ENCODE measurements at regions not wholly inside any gene's neighbourhood (a gene's known extent, or its start where the extent isn't known, plus 50 kb on each side); places are given as distances from the start of the nearest gene placed in this dataset.
A peak's percentile ranks its signal among the peaks of the same experiment; 100 is the strongest.
"Not testable (repeated sequence)": the region's sequence is repeated elsewhere in the genome, so short reads cannot be mapped to it uniquely, and the experiment has no call there.

DNA sequence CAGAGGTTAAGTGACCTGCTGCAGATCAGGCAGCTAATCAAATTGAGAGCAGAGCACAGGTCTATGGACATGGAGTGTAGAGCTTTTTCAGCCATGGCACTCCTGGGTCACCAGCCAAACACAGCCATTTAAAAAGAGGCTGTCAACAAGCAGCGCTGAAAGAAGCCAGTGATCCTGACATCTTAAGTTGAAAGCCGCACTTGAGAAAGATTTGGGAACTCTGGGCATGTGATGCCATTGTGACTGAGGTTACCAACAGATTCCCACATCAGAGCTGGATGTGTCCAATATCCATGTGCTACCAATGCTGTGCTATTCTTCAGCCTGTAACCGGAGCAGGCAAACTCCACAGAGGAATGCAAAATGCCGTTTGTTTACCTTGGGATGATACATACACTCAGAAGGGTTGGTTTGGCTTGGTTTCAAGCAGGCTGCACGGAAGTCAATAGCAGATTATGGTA lies 56.2 kb upstream of the ABLIM1 start:
- WGBS (ENCODE audit: low lambda C conversion rate, missing lambda C conversion rate) = 28% methylated on average over 5 of the region's 5 CpGs

DNA sequence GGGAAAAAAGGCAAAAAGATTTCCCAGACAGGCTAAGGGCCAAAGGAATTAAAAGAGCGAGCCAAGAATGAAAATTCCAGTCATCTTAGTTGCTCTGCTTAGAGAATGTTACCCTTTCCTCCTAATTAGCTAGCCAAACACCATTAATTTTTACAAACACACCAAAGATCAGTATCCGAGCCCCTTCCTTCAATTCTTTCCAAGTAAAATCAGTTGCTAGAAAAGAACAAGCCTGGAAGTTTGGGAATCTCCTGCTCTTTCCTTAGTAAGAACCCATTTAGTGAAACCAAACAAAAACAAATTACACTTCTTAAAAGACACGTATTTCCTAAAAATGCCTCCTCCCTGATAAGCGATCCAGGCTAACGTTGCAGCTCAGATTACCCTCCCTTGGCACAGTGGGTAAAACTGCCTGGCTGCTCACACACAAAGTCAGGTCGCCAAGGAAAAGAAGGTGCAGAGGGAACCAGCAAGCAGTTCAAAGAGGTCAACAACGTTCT lies 57.1 kb upstream of the ABLIM1 start:
- no peak for TF ChIP-seq EZH2phosphoT487 (IDR thresholded peaks at IDR 0.05; ENCODE audit: low read depth, severe bottlenecking, unreplicated experiment)
- no peak for TF ChIP-seq EZH2 (IDR thresholded peaks at IDR 0.05; ENCODE audit: borderline replicate concordance)
- TF ChIP-seq, protein P1, sequence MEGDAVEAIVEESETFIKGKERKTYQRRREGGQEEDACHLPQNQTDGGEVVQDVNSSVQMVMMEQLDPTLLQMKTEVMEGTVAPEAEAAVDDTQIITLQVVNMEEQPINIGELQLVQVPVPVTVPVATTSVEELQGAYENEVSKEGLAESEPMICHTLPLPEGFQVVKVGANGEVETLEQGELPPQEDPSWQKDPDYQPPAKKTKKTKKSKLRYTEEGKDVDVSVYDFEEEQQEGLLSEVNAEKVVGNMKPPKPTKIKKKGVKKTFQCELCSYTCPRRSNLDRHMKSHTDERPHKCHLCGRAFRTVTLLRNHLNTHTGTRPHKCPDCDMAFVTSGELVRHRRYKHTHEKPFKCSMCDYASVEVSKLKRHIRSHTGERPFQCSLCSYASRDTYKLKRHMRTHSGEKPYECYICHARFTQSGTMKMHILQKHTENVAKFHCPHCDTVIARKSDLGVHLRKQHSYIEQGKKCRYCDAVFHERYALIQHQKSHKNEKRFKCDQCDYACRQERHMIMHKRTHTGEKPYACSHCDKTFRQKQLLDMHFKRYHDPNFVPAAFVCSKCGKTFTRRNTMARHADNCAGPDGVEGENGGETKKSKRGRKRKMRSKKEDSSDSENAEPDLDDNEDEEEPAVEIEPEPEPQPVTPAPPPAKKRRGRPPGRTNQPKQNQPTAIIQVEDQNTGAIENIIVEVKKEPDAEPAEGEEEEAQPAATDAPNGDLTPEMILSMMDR (IDR thresholded peaks at IDR 0.05; ENCODE audit: poor library complexity) = no peak
- Histone ChIP-seq H3K27me3 (no peaks in the 10 kb centered on the region), H3K4me2 (no peak overlapping the region), H3K4me1 (ENCODE audit: insufficient read depth) (peaks cover 10% of the 10 kb centered on the region), H3K9me2 (replicated peaks; ENCODE audit: insufficient read depth) (no peaks in the 10 kb centered on the region), H3K4me3 (no peak overlapping the region), H3K36me3 (replicated peaks; ENCODE audit: insufficient read depth, low read depth) (no peaks in the 10 kb centered on the region), H3K9me3 (ENCODE audit: low read depth) (no peaks in the 10 kb centered on the region), H3K27ac (no peak overlapping the region), H3K79me2 (no peaks in the 10 kb centered on the region), H2AFZ (no peak overlapping the region), H4K20me1 (ENCODE audit: insufficient read depth, poor library complexity, severe bottlenecking) (no peaks in the 10 kb centered on the region)
- no peak for DNase-seq (ENCODE audit: low spot score)
- 63% methylated on average over 7 of the region's 7 CpGs for whole genome bisulfite sequencing (ENCODE audit: low lambda C conversion rate, missing lambda C conversion rate)

More for the DNA sequence above, 56.2 kb upstream of the ABLIM1 start:
- Histone ChIP-seq H3K4me2 (no peak overlapping the region), H3K36me3 (replicated peaks; ENCODE audit: insufficient read depth, low read depth) (no peaks in the 10 kb centered on the region), H3K9me3 (ENCODE audit: low read depth) (no peaks in the 10 kb centered on the region), H3K4me3 (no peak overlapping the region), H3K27ac (no peak overlapping the region), H3K27me3 (no peaks in the 10 kb centered on the region), H3K79me2 (no peaks in the 10 kb centered on the region), H3K9me2 (replicated peaks; ENCODE audit: insufficient read depth) (no peaks in the 10 kb centered on the region), H4K20me1 (ENCODE audit: insufficient read depth, poor library complexity, severe bottlenecking) (no peaks in the 10 kb centered on the region), H2AFZ (no peak overlapping the region), H3K4me1 (ENCODE audit: insufficient read depth) (peaks cover 10% of the 10 kb centered on the region)
- TF ChIP-seq, protein P1 (IDR thresholded peaks at IDR 0.05; ENCODE audit: poor library complexity) = no peak
- TF ChIP-seq EZH2 (IDR thresholded peaks at IDR 0.05; ENCODE audit: borderline replicate concordance) (no peak), EZH2phosphoT487 (IDR thresholded peaks at IDR 0.05; ENCODE audit: low read depth, severe bottlenecking, unreplicated experiment) (no peak)
- peak; percentile 66 for DNase-seq (ENCODE audit: low spot score)

DNA sequence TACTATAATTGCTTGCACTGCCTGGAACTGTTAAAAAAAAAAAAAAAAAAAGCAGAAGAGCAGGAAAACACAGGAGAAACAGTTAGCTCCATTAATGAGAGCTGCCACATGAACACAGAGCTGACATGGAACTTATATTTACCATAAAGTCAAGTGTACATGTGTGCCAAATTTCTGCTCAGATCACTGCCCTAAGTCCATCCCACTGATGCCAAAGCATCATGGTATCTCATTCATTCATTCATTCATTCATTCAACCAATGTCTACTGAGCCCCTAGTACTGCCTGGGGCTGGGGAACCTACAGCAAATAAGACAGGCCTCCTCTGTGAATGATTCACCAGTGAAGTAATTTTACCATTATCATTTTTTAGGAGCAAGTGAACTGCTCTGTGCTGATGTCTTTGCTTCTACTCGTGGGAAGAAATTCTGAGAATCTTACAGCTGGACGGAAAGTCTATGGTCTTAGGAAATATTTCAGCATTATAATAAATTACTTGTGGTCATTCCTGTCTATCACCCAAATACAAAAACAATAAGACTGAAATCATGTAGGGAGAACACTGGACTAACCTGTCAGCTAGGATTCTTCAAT lies 58.8 kb upstream of the ABLIM1 start:
- H3K27me3 ChIP-seq = no peaks in the 10 kb centered on the region
- DNase-seq (ENCODE audit: low spot score) = no peak
- no peaks in the 10 kb centered on the region for H3K79me2 ChIP-seq
- H3K4me2 ChIP-seq = no peak overlapping the region
- 81% methylated on average over 2 of the region's 2 CpGs for WGBS (ENCODE audit: low lambda C conversion rate, missing lambda C conversion rate)
- no peaks in the 10 kb centered on the region for H3K36me3 ChIP-seq (replicated peaks; ENCODE audit: insufficient read depth, low read depth)
- no peaks in the 10 kb centered on the region for H3K9me2 ChIP-seq (replicated peaks; ENCODE audit: insufficient read depth)
- H4K20me1 ChIP-seq (ENCODE audit: insufficient read depth, poor library complexity, severe bottlenecking) = no peaks in the 10 kb centered on the region
- TF ChIP-seq EZH2 (IDR thresholded peaks at IDR 0.05; ENCODE audit: borderline replicate concordance) (no peak), EZH2phosphoT487 (IDR thresholded peaks at IDR 0.05; ENCODE audit: low read depth, severe bottlenecking, unreplicated experiment) (no peak)
- TF ChIP-seq, protein P1 (IDR thresholded peaks at IDR 0.05; ENCODE audit: poor library complexity) = no peak
- H3K4me1 ChIP-seq (ENCODE audit: insufficient read depth) = peaks cover 10% of the 10 kb centered on the region
- H2AFZ ChIP-seq = no peak overlapping the region
- H3K4me3 ChIP-seq = no peak overlapping the region
- H3K27ac ChIP-seq = no peak overlapping the region
- no peaks in the 10 kb centered on the region for H3K9me3 ChIP-seq (ENCODE audit: low read depth)

DNA sequence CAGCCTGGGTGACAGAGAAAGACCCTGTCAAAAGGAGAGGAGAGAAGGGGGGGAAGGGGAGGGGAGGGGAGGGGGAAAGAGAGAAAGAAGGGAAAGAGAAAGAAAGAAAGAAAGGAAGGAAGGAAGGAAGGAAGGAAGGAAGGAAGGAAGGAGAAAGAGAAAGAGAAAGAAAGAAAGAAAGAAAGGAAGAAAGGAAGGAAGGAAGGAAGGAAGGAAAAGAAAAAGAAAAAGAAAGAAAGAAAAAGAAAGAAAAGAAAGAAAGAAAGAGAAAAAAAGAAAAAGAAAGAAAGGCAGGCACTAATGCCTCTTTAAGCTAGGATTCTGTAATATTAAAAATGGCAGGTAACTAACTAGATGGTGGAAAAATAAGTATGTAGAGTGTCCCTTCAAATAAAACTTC lies 59.8 kb upstream of the ABLIM1 start:
- H3K4me3 ChIP-seq; DNase-seq (ENCODE audit: low spot score); H3K9me3 ChIP-seq (ENCODE audit: low read depth); H3K79me2 ChIP-seq; H3K27me3 ChIP-seq; H3K36me3 ChIP-seq (replicated peaks; ENCODE audit: insufficient read depth, low read depth); H3K27ac ChIP-seq; H3K4me2 ChIP-seq; H4K20me1 ChIP-seq (ENCODE audit: insufficient read depth, poor library complexity, severe bottlenecking); H2AFZ ChIP-seq; H3K9me2 ChIP-seq (replicated peaks; ENCODE audit: insufficient read depth): not testable (repeated sequence)
- peaks cover 10% of the 10 kb centered on the region for H3K4me1 ChIP-seq (ENCODE audit: insufficient read depth)
